HFF-Myc (cell line): ENCODE measurements at regions not wholly inside any gene's neighbourhood (a gene's known extent, or its start where the extent isn't known, plus 50 kb on each side); places are given as distances from the start of the nearest gene placed in this dataset.

Source experiments
- DNase-seq: peaks from one replicate; pipeline ENCODE4 v3.0.0-alpha.2; 2011; ENCODE audit warnings: low read depth; ENCODE audit errors: extremely low read depth
- H3K4me3 ChIP-seq: replicated peaks from 2 replicates; pipeline ENCODE4 v1.5.1; 2011; ENCODE audit warnings: low read depth, mild to moderate bottlenecking, control low read depth, low read length
- TF ChIP-seq, protein P1 (sequence below): IDR thresholded peaks from 2 replicates; pipeline ENCODE4 v1.5.1; 2012; ENCODE audit warnings: mild to moderate bottlenecking, low read depth, low read length, control low read depth; ENCODE audit errors: missing control alignments

DNA sequence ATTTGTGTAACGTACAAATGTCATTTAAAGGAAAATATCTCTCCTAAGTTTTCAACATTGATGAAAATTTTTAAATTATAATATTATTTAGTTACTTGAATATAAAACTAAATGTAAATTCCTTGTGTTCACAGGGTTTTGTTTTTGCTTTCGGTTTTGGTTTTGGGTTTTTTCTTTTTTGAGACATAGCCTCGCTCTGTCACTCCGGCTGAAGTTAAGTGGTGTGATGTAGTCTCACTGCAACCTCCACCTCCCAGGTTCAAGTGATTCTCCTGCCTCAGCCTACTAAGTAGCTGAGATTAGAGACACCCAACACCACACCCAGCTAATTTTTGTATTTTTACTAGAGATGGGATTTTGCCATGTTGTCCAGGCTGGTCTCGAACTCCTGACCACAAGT is 79.3 kb upstream of the TCF12 start:
- no peak overlapping the region for H3K4me3 ChIP-seq
- TF ChIP-seq, protein P1, sequence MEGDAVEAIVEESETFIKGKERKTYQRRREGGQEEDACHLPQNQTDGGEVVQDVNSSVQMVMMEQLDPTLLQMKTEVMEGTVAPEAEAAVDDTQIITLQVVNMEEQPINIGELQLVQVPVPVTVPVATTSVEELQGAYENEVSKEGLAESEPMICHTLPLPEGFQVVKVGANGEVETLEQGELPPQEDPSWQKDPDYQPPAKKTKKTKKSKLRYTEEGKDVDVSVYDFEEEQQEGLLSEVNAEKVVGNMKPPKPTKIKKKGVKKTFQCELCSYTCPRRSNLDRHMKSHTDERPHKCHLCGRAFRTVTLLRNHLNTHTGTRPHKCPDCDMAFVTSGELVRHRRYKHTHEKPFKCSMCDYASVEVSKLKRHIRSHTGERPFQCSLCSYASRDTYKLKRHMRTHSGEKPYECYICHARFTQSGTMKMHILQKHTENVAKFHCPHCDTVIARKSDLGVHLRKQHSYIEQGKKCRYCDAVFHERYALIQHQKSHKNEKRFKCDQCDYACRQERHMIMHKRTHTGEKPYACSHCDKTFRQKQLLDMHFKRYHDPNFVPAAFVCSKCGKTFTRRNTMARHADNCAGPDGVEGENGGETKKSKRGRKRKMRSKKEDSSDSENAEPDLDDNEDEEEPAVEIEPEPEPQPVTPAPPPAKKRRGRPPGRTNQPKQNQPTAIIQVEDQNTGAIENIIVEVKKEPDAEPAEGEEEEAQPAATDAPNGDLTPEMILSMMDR: no peak
- DNase-seq: no peak

DNA sequence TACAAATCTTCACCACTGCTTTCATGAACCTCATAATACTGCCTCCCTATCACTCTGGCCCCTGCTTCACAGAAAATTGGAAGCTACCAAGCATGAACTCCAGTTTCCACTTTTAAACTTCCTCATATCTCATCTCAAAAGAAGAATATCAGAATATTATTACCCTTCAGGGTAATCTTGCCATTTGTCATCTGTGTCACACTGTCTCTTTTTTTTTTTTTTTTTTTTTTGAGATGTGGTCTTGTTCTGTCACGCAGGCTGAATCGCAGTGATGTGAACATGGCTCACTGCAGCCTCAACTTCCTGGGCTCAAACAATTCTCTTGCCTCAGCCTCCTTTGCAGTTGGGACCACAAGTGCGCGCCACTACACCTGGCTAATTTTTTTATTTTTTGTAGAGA is 80.4 kb upstream of the TCF12 start:
- no peak for DNase-seq
- no peak overlapping the region for H3K4me3 ChIP-seq
- TF ChIP-seq, protein P1: no peak

DNA sequence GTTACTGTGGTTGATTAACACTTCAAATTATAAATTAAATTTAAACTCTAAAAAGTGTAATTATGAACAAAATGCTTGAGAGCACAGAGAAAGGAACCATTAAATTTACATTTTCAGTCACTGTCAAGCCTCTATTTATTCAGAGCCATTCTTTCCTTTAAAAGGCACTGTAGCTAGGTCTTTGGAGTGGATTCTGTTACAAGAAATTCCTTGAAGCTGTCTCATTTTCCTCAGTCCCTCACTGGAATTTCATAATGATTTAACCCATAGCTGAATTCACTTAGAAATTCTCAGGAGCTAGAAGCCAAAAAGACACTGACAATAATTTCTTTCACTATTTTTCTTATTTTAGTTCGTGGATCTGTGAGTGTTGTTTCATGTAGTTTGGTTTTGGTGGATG is 81.2 kb upstream of the TCF12 start:
- DNase-seq: no peak
- TF ChIP-seq, protein P1: no peak
- no peak overlapping the region for H3K4me3 ChIP-seq

DNA sequence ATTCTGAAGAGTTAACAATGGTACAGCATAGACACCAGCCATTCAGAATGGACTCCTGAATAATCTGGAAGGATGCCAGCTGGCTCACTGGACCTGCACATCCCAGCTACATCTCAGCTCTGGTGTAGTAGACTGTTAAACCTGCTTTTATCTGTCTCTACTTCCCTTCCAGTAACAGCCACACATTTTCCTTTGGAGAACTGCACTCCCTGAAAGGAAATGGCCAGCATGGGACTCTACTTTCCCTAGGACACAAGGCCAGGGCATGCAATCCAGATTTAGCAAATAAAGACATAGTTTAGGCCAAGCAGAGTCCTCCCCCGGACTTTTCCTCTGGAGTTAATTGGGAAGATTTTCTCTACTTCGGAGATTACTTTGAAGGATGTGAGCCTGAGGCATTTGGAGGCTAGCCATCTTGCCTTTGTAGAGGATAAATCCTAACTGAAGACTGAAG is 82.7 kb upstream of the TCF12 start:
- DNase-seq: no peak
- no peak overlapping the region for H3K4me3 ChIP-seq
- TF ChIP-seq, protein P1: no peak

DNA sequence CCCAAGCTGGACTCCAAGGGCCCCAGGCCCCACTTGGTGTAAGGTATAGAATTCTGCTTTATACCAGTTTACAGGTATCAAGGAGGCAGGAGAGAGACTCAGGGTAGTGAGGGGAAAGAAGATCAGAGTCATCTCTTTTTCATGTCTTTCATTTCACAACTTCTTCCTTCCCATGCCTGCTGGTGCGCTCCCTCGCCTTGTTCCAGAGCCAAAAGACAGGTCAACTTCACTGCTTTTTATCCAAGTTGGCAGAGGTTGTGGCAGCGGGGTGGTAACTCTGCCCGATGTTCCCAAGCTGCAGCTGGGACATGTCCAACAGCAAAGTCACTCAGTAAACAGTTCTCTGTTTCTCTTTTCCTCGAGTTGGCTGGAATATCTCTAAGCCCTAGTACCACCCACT is 86.3 kb upstream of the TCF12 start:
- DNase-seq: no peak
- H3K4me3 ChIP-seq: no peak overlapping the region
- TF ChIP-seq, protein P1: no peak

DNA sequence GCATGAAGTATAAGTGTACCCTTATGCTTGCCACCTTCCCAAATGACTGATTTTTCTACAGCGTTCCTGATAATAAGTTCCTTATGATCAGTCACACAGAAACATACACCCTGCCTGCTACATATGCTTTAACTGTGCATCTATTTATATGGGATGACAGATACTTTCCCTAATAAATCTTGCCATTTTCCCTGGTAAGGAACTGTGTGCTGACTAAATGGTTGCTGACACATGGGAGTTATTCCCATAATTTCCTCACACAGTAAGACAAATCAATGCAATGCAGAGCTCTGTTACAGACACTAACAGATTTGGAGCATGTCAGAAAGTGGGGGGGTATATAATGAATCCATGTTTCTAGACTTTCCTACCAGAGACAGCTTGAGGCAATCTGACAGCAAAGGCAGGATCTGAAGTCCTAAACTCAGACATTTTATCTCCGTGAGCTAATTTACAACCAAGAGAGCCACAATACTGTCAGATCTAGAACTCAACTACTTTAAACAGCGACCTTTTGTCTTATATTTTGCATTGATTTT is 86.9 kb upstream of the TCF12 start:
- no peak overlapping the region for H3K4me3 ChIP-seq
- TF ChIP-seq, protein P1: no peak
- no peak for DNase-seq

DNA sequence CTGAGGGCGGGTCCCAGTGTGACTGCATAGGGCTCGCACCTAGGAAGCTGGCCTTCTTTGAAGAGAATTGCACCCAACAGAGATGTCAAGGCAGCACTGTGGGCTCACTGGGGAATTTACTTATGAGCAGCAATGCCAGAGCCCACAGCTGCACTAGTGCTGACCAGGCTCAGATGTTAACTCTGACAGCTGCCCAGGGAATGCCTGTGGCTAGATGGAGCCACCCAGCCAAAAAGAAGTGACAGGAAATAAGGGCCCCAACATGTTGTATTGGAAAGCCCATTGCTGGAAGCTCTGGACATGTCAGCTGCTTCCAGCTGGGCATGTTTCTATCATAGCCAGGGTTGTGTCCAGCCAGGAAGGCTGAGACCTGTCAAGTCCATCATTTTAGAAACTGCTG is 90.9 kb upstream of the ZNF280D start:
- no peak overlapping the region for H3K4me3 ChIP-seq
- TF ChIP-seq, protein P1: no peak
- DNase-seq: no peak
